Type B pancreatic cell (in vitro differentiated cells): ENCODE measurements at regions not wholly inside any gene's neighbourhood (a gene's known extent, or its start where the extent isn't known, plus 50 kb on each side); places are given as distances from the start of the nearest gene placed in this dataset.

Experiments used
- DNase-seq: peaks from one replicate; pipeline ENCODE4 v3.0.0; 2021; ENCODE audit warnings: mixed read lengths; ENCODE audit not compliant: unreplicated experiment; ENCODE audit errors: extremely low spot score
- H3K27ac Mint-ChIP-seq: 2 replicates; pipeline ENCODE4 v1.8.0; 2021; ENCODE audit warnings: mild to moderate bottlenecking, mixed read lengths
- H3K27me3 Mint-ChIP-seq: 2 replicates; pipeline ENCODE4 v1.8.0; 2021; ENCODE audit warnings: mixed read lengths
- H3K36me3 Mint-ChIP-seq: 2 replicates; pipeline ENCODE4 v1.8.0; 2021; ENCODE audit warnings: mixed read lengths
- H3K4me1 Mint-ChIP-seq: one replicate; pipeline ENCODE4 v1.8.0; 2021; ENCODE audit warnings: mixed read lengths; ENCODE audit not compliant: unreplicated experiment
- H3K4me3 Mint-ChIP-seq: 2 replicates; pipeline ENCODE4 v1.8.0; 2021; ENCODE audit warnings: mild to moderate bottlenecking, mixed read lengths
- H3K9me3 Mint-ChIP-seq: 2 replicates; pipeline ENCODE4 v1.8.0; 2021; ENCODE audit warnings: mixed read lengths
- TF ChIP-seq, protein P1 (sequence below): fragments of 200-600 bp; sonication (generic); conservative IDR thresholded peaks from 2 replicates; pipeline ENCODE4 v1.5.0; 2021; ENCODE audit warnings: antibody characterized with exemption, mild to moderate bottlenecking

GRCh38 chr11:59267196-59267595, 54.5 kb upstream of the MPEG1 start:
- no peak for DNase-seq
- Mint-ChIP-seq H3K27ac (peak overlapping the region; percentile 73), H3K36me3 (no peaks in the 10 kb centered on the region), H3K27me3 (no peaks in the 10 kb centered on the region), H3K4me1 (peaks cover 4% of the 10 kb centered on the region), H3K9me3 (no peaks in the 10 kb centered on the region), H3K4me3 (no peak overlapping the region)
- TF ChIP-seq, protein P1, sequence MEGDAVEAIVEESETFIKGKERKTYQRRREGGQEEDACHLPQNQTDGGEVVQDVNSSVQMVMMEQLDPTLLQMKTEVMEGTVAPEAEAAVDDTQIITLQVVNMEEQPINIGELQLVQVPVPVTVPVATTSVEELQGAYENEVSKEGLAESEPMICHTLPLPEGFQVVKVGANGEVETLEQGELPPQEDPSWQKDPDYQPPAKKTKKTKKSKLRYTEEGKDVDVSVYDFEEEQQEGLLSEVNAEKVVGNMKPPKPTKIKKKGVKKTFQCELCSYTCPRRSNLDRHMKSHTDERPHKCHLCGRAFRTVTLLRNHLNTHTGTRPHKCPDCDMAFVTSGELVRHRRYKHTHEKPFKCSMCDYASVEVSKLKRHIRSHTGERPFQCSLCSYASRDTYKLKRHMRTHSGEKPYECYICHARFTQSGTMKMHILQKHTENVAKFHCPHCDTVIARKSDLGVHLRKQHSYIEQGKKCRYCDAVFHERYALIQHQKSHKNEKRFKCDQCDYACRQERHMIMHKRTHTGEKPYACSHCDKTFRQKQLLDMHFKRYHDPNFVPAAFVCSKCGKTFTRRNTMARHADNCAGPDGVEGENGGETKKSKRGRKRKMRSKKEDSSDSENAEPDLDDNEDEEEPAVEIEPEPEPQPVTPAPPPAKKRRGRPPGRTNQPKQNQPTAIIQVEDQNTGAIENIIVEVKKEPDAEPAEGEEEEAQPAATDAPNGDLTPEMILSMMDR, result no peak

- Mint-ChIP-seq H3K4me3 (no peak overlapping the region), H3K4me1 (peaks cover 4% of the 10 kb centered on the region), H3K27ac (peak overlapping the region; percentile 73), H3K27me3 (no peaks in the 10 kb centered on the region), H3K9me3 (no peaks in the 10 kb centered on the region), H3K36me3 (no peaks in the 10 kb centered on the region)
- DNase-seq, result no peak
- TF ChIP-seq, protein P1, result no peak
Observed at GRCh38 chr11:59266491-59266890, 53.8 kb upstream of the MPEG1 start.

DNA sequence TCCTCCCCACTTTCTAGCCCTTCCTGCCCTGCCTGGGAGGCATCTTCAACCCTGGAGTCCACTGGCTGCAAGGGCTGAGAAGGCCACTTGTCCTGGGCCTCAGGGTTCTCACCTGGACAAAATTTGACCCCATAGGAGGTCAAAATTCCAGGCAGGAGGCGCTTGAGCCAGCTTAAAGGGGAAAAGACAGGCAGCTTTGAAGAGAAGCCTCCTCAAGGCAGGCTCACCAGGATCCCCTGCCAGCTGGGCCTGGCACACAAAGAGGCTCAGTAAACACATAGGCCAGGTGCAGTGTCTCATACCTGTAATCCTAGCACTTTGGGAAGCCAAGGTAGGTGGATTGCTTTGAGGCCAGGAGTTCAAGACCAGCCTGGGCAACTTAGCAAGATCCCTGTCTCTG, 53.0 kb upstream of the MPEG1 start:
- H3K27me3 Mint-ChIP-seq, result no peaks in the 10 kb centered on the region
- no peaks in the 10 kb centered on the region for H3K9me3 Mint-ChIP-seq
- TF ChIP-seq, protein P1, result no peak
- DNase-seq, result no peak
- H3K4me3 Mint-ChIP-seq, result no peak overlapping the region
- H3K27ac Mint-ChIP-seq, result no peak overlapping the region
- H3K4me1 Mint-ChIP-seq, result peaks cover 4% of the 10 kb centered on the region
- H3K36me3 Mint-ChIP-seq, result no peaks in the 10 kb centered on the region

- TF ChIP-seq, protein P1, result no peak
- H3K36me3 Mint-ChIP-seq, result no peaks in the 10 kb centered on the region
- no peaks in the 10 kb centered on the region for H3K27me3 Mint-ChIP-seq
- no peaks in the 10 kb centered on the region for H3K9me3 Mint-ChIP-seq
- no peak for DNase-seq
- H3K4me3 Mint-ChIP-seq, result no peak overlapping the region
- H3K4me1 Mint-ChIP-seq, result peaks cover 4% of the 10 kb centered on the region
- no peak overlapping the region for H3K27ac Mint-ChIP-seq
Observed at GRCh38 chr11:59264736-59265135, 52.0 kb upstream of the MPEG1 start.

GRCh38 chr11:59263225-59263894, 50.6 kb upstream of the MPEG1 start:
- Mint-ChIP-seq H3K36me3 (no peaks in the 10 kb centered on the region), H3K27ac (no peak overlapping the region), H3K4me3 (no peak overlapping the region), H3K9me3 (no peaks in the 10 kb centered on the region), H3K27me3 (no peaks in the 10 kb centered on the region), H3K4me1 (peaks cover 4% of the 10 kb centered on the region)
- DNase-seq, result no peak
- TF ChIP-seq, protein P1, result no peak
